Breast epithelium (tissue), 3 donors: ENCODE measurements at regions not wholly inside any gene's neighbourhood (a gene's known extent, or its start where the extent isn't known, plus 50 kb on each side); places are given as distances from the start of the nearest gene placed in this dataset.

Source experiments
- CTCF ChIP-seq, 3 donors: fragments of 450-650 bp; IDR thresholded peaks; one replicate each; pipeline ENCODE4 v1.5.1; 2016 to 2017; ENCODE audit warnings: antibody characterized with exemption in 3 of 3, mild to moderate bottlenecking in 3 of 3, moderate library complexity in 3 of 3
- POLR2A ChIP-seq: fragments of 450-650 bp; IDR thresholded peaks from one replicate; pipeline ENCODE4 v1.6.1; 2016; ENCODE audit warnings: antibody characterized with exemption, mild to moderate bottlenecking, moderate library complexity

DNA sequence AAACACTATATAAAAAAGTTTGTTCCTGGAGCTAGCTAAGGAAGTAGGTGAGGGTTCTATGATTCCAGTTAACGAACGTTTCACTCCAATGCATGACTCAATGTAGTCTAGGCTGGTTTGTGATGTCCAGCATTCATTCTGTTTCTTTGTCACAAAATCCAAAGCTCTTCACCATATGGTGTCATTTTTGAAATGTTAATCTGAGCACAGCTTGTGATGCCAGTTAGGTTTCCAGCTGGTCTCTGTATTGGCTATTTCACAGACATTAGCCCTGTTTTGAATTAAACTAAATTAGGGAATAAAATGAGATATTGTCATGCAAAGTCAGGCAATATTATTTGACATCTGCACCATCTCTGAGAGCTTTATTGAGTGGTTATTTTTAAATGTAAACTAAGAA, 159.4 kb downstream of the RBM43 start:
- TF ChIP-seq CTCF (IDR thresholded peaks at IDR 0.05): no peak
- TF ChIP-seq POLR2A: no peak
